HepG2 (cell line): ENCODE measurements at regions not wholly inside any gene's neighbourhood (a gene's known extent, or its start where the extent isn't known, plus 50 kb on each side); places are given as distances from the start of the nearest gene placed in this dataset.

ENCODE experiments used
- ATAC-seq: fragments of 200-7000 bp; cut with Tn5 transposase; 3 replicates; pipeline ENCODE4 v1.9.1; 2020; ENCODE audit warnings: mild to moderate bottlenecking, moderate library complexity
- BruUV-seq: library from RNA; stranded (reverse); fragments of 400-500 nt; replicated peaks from 2 replicates; lab custom pipeline; 2021; lab: Mats Ljungman, UMichigan
- CTCF ChIA-PET: fragments of 300-600 bp; formaldehyde crosslinking; extraction: SDS; loops from one replicate; lab custom pipeline; 2021; ENCODE audit warnings: low total read pairs, inconsistent platforms, low intra/inter-chr PET ratio; lab: Yijun Ruan, JAX
- POLR2A ChIA-PET: fragments of 350-600 bp; sonication (Branson Sonifier 250); formaldehyde crosslinking; loops from one replicate; lab custom pipeline; 2020; ENCODE audit warnings: antibody characterized with exemption, inconsistent platforms; lab: Yijun Ruan, JAX
- DNase-seq: peaks from one replicate; pipeline ENCODE4 v3.0.0-alpha.2; 2015; ENCODE audit warnings: low spot score
- FAIRE-seq: peaks from 3 replicates; lab custom pipeline; 2011; peaks lifted over from hg19 to GRCh38; lab: Jason Lieb, UNC
- H2AFZ ChIP-seq: one replicate; pipeline ENCODE4 v1.6.1; 2011; ENCODE audit warnings: low read length, inconsistent platforms
- H3K27ac ChIP-seq: fragments of 300-600 bp; 3 replicates; pipeline ENCODE4 v1.8.0; 2011; ENCODE audit warnings: mixed run types, mild to moderate bottlenecking, mixed read lengths, low read length, inconsistent platforms; ENCODE audit not compliant: insufficient read depth; ENCODE audit errors: extremely low read length
- H3K27me3 ChIP-seq, 2 experiments: fragments of 200-600 bp in 1 of 2; 2 replicates in 1 of 2; 3 replicates in 1 of 2; pipeline versions ENCODE4 v1.6.0 to v1.8.0; 2011; ENCODE audit warnings: low read length in 2 of 2, mild to moderate bottlenecking in 2 of 2, moderate library complexity in 2 of 2, inconsistent platforms in 1 of 2; ENCODE audit not compliant: insufficient read depth in 2 of 2, control insufficient read depth in 1 of 2
- H3K36me3 ChIP-seq, 2 experiments: fragments of 200-600 bp in 1 of 2; replicated peaks in 1 of 2; 2 replicates in 1 of 2; 3 replicates in 1 of 2; pipeline versions ENCODE4 v1.5.1 to v1.8.0; 2011; ENCODE audit warnings: low read length in 2 of 2, inconsistent platforms in 1 of 2; ENCODE audit not compliant: insufficient read depth in 2 of 2, control insufficient read depth in 1 of 2
- H3K4me1 ChIP-seq: 2 replicates; pipeline ENCODE4 v1.5.1; 2012; ENCODE audit warnings: low read length, inconsistent platforms; ENCODE audit not compliant: insufficient read depth
- H3K4me2 ChIP-seq: 2 replicates; pipeline ENCODE4 v1.6.0; 2011; ENCODE audit warnings: low read depth, low read length, inconsistent platforms
- H3K4me3 ChIP-seq, 3 experiments: fragments of 200-600 bp in 1 of 3; sonication (generic), shearing (Covaris generic) in 1 of 3; replicated peaks in 1 of 3; 2 replicates each; pipeline ENCODE4 v1.5.1; 2011 to 2016; ENCODE audit warnings: low read length in 3 of 3, inconsistent platforms in 2 of 3, low read depth in 2 of 3, mild to moderate bottlenecking in 2 of 3, control low read depth in 1 of 3, mixed read lengths in 1 of 3; ENCODE audit not compliant: insufficient read depth in 1 of 3
- H3K79me2 ChIP-seq: one replicate; pipeline ENCODE4 v1.6.1; 2011; ENCODE audit warnings: low read length, inconsistent platforms; ENCODE audit not compliant: insufficient read depth
- H3K9ac ChIP-seq: 2 replicates; pipeline ENCODE4 v1.6.0; 2011; ENCODE audit warnings: mild to moderate bottlenecking, low read depth, low read length, inconsistent platforms; ENCODE audit not compliant: insufficient read depth
- H3K9me3 ChIP-seq: 2 replicates; pipeline ENCODE4 v1.5.1; 2012; ENCODE audit warnings: mild to moderate bottlenecking, low read length
- H4K20me1 ChIP-seq: 2 replicates; pipeline ENCODE4 v1.6.0; 2011; ENCODE audit warnings: inconsistent platforms, mild to moderate bottlenecking, low read length, moderate library complexity; ENCODE audit not compliant: insufficient read depth
- ATF7-NPFF ChIP-seq: sonication (generic); formaldehyde crosslinking; IDR thresholded peaks from 2 replicates; pipeline ENCODE4 v1.8.1; 2023; ENCODE audit warnings: mild to moderate bottlenecking, low read depth, missing genetic modification reagents, moderate library complexity
- ZBTB38 ChIP-seq: sonication (generic); formaldehyde crosslinking; IDR thresholded peaks from 2 replicates; pipeline ENCODE4 v1.5.1; 2020; ENCODE audit warnings: mild to moderate bottlenecking, missing genetic modification reagents
- ZBTB42 ChIP-seq: sonication (generic); formaldehyde crosslinking; IDR thresholded peaks from 2 replicates; pipeline ENCODE4 v1.5.0; 2020; ENCODE audit warnings: mild to moderate bottlenecking, missing genetic modification reagents
- ZNF773 ChIP-seq: sonication (generic); formaldehyde crosslinking; IDR thresholded peaks from 2 replicates; pipeline ENCODE4 v1.4.0; 2020; ENCODE audit warnings: missing genetic modification reagents, borderline replicate concordance
- WGBS: methylation state at CpG from one replicate; pipeline ENCODE4 v1.1.6; 2017; ENCODE audit warnings: low lambda C conversion rate; 5-methylcytosine and 5-hydroxymethylcytosine counted together
- in situ Hi-C: cut with HindIII; loops from 2 replicates; pipeline ENCODE4 v1.10.0; 2017; ENCODE audit warnings: low pct_unique_long_range_greater_than_20kb; ENCODE audit not compliant: extremely low pct_ligation_motif_present
- intact Hi-C: fragments of 100-400 bp; cut with micrococcal nuclease; formaldehyde crosslinking; loops from one replicate; pipeline ENCODE4 v1.10.0; 2022; ENCODE audit not compliant: unreplicated experiment
- TF ChIP-seq, protein P1 (sequence below): sonication (generic); formaldehyde crosslinking; IDR thresholded peaks from 2 replicates; pipeline ENCODE4 v1.5.1; 2020; ENCODE audit warnings: missing genetic modification reagents, mild to moderate bottlenecking, borderline replicate concordance
- TF ChIP-seq, protein P2 (sequence below): sonication (generic); formaldehyde crosslinking; conservative IDR thresholded peaks from 2 replicates; pipeline ENCODE4 v1.4.0; 2020; ENCODE audit warnings: missing genetic modification reagents
- TF ChIP-seq, protein P3 (sequence below): sonication (generic); formaldehyde crosslinking; IDR thresholded peaks from 2 replicates; pipeline ENCODE4 v1.5.0; 2020; ENCODE audit warnings: missing genetic modification reagents
- TF ChIP-seq, protein P4 (sequence below): sonication (generic); formaldehyde crosslinking; IDR thresholded peaks from 2 replicates; pipeline ENCODE4 v1.4.0; 2020; ENCODE audit warnings: missing genetic modification reagents, borderline replicate concordance
- TF ChIP-seq, protein P5 (sequence below): sonication (generic); formaldehyde crosslinking; IDR thresholded peaks from 2 replicates; pipeline ENCODE4 v1.5.0; 2020; ENCODE audit warnings: mild to moderate bottlenecking, missing genetic modification reagents
- TF ChIP-seq, protein P6 (sequence below): sonication (generic); formaldehyde crosslinking; IDR thresholded peaks from 2 replicates; pipeline ENCODE4 v1.4.0; 2020; ENCODE audit warnings: mild to moderate bottlenecking, missing genetic modification reagents, borderline replicate concordance

DNA sequence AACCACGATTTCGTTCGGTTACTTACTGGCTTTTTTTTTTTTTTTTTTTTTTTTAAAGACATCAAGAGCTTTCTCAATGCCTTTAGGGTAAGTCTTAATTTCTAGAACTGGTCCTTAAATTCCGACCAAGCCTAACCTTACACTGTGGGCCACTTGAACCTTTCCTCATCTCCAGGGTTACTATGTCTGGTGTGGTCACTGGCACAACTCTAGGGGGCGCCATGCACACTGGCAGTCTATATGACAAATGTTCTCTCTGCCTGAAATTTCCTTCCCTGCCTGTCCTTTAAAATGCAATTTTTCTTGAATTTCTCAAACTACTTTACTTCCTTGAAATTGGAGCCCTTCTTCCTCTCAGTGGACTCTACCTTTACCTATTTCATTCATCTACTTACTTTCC, 227.4 kb downstream of the KLF5 start (continued):
- TF ChIP-seq, protein P1, sequence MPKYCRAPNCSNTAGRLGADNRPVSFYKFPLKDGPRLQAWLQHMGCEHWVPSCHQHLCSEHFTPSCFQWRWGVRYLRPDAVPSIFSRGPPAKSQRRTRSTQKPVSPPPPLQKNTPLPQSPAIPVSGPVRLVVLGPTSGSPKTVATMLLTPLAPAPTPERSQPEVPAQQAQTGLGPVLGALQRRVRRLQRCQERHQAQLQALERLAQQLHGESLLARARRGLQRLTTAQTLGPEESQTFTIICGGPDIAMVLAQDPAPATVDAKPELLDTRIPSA (CRISPR knock-in tag) = no peak
- TF ChIP-seq, all 625 proteins: peak for 0

DNA sequence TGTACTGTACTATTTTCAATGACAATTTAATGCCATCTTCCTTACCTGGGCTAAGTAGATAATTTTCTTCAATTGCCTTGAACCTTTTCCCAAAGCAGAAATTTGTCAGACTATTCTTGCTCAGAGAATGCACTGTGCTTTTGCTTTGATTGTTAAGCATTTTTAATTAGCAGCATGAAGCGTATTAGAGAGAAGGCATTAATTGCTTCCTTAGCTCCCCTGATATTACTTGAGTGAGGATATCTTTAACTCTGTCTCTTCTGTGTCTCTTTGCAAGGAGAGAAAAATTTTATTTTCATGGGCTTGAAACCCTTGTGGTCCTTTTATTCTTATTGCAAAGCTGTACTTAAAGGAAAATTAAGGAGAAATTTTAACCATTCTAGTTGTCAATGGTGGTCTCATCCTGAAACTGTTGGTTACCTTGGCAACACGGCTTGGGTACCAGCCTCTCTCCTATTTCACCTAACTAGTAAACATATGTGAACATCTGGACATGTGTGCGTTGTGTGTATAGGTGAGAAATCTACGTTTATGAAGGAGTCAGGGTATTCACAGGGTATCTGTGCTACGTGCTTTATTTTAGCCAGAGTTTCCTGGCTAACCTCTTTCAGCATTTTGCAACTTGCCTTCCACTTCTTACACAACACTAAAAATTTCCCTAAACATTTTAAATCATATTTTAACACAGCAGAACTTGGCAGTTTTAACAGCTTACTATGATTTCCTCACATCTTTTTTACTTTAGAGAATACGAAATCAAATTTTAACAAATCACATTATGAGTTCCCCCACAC, 225.5 kb downstream of the KLF5 start:
- Histone ChIP-seq H2AFZ (no peak overlapping the region), H3K4me2 (no peak overlapping the region), H3K27me3 (no peaks in the 10 kb centered on the region; a peak in 1 of 5 replicates), H3K36me3 (no peaks in the 10 kb centered on the region), H3K9me3 (no peaks in the 10 kb centered on the region), H3K4me1 (no peaks in the 10 kb centered on the region), H3K9ac (no peak overlapping the region), H3K79me2 (no peaks in the 10 kb centered on the region), H4K20me1 (no peaks in the 10 kb centered on the region), H3K27ac (no peak overlapping the region), H3K4me3 (no peak overlapping the region)
- in situ Hi-C loops (no loop called here), intact Hi-C loops (no loop called here)
- POLR2A ChIA-PET = no interaction called here
- FAIRE-seq (no peak), ATAC-seq (no peak), DNase-seq (no peak)
- WGBS = 3% methylated on average over 6 of the region's 6 CpGs
- no TSS peak for BruUV-seq
- CTCF ChIA-PET = no interaction called here
- no peak for TF ChIP-seq ATF7-NPFF
- TF ChIP-seq, protein P2, sequence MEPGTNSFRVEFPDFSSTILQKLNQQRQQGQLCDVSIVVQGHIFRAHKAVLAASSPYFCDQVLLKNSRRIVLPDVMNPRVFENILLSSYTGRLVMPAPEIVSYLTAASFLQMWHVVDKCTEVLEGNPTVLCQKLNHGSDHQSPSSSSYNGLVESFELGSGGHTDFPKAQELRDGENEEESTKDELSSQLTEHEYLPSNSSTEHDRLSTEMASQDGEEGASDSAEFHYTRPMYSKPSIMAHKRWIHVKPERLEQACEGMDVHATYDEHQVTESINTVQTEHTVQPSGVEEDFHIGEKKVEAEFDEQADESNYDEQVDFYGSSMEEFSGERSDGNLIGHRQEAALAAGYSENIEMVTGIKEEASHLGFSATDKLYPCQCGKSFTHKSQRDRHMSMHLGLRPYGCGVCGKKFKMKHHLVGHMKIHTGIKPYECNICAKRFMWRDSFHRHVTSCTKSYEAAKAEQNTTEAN (CRISPR knock-in tag) = no peak
- TF ChIP-seq, protein P3, sequence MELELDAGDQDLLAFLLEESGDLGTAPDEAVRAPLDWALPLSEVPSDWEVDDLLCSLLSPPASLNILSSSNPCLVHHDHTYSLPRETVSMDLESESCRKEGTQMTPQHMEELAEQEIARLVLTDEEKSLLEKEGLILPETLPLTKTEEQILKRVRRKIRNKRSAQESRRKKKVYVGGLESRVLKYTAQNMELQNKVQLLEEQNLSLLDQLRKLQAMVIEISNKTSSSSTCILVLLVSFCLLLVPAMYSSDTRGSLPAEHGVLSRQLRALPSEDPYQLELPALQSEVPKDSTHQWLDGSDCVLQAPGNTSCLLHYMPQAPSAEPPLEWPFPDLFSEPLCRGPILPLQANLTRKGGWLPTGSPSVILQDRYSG (CRISPR knock-in tag) = no peak
- TF ChIP-seq ZNF773 = no peak
- TF ChIP-seq, protein P4, sequence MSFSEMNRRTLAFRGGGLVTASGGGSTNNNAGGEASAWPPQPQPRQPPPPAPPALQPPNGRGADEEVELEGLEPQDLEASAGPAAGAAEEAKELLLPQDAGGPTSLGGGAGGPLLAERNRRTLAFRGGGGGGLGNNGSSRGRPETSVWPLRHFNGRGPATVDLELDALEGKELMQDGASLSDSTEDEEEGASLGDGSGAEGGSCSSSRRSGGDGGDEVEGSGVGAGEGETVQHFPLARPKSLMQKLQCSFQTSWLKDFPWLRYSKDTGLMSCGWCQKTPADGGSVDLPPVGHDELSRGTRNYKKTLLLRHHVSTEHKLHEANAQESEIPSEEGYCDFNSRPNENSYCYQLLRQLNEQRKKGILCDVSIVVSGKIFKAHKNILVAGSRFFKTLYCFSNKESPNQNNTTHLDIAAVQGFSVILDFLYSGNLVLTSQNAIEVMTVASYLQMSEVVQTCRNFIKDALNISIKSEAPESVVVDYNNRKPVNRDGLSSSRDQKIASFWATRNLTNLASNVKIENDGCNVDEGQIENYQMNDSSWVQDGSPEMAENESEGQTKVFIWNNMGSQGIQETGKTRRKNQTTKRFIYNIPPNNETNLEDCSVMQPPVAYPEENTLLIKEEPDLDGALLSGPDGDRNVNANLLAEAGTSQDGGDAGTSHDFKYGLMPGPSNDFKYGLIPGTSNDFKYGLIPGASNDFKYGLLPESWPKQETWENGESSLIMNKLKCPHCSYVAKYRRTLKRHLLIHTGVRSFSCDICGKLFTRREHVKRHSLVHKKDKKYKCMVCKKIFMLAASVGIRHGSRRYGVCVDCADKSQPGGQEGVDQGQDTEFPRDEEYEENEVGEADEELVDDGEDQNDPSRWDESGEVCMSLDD = no peak
- TF ChIP-seq, protein P5, sequence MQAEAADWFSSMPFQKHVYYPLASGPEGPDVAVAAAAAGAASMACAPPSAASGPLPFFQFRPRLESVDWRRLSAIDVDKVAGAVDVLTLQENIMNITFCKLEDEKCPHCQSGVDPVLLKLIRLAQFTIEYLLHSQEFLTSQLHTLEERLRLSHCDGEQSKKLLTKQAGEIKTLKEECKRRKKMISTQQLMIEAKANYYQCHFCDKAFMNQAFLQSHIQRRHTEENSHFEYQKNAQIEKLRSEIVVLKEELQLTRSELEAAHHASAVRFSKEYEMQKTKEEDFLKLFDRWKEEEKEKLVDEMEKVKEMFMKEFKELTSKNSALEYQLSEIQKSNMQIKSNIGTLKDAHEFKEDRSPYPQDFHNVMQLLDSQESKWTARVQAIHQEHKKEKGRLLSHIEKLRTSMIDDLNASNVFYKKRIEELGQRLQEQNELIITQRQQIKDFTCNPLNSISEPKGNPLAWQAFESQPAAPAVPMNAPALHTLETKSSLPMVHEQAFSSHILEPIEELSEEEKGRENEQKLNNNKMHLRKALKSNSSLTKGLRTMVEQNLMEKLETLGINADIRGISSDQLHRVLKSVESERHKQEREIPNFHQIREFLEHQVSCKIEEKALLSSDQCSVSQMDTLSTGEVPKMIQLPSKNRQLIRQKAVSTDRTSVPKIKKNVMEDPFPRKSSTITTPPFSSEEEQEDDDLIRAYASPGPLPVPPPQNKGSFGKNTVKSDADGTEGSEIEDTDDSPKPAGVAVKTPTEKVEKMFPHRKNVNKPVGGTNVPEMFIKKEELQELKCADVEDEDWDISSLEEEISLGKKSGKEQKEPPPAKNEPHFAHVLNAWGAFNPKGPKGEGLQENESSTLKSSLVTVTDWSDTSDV (CRISPR knock-in tag) = no peak
- TF ChIP-seq ZBTB38 (CRISPR knock-in tag) = no peak
- no peak for TF ChIP-seq ZBTB42 (CRISPR knock-in tag)
- TF ChIP-seq, protein P6, sequence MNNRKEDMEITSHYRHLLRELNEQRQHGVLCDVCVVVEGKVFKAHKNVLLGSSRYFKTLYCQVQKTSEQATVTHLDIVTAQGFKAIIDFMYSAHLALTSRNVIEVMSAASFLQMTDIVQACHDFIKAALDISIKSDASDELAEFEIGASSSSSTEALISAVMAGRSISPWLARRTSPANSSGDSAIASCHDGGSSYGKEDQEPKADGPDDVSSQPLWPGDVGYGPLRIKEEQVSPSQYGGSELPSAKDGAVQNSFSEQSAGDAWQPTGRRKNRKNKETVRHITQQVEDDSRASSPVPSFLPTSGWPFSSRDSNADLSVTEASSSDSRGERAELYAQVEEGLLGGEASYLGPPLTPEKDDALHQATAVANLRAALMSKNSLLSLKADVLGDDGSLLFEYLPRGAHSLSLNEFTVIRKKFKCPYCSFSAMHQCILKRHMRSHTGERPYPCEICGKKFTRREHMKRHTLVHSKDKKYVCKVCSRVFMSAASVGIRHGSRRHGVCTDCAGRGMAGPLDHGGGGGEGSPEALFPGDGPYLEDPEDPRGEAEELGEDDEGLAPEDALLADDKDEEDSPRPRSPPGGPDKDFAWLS = no peak
